ENCODE measurements at regions not wholly inside any gene's neighbourhood (a gene's known extent, or its start where the extent isn't known, plus 50 kb on each side); places are given as distances from the start of the nearest gene placed in this dataset.

GRCh38 chr17:12422651-12423050 is 243.0 kb upstream of the MYOCD start:
- DNase-seq (ENCODE audit: low spot score in 2 of 2) (no peak), FAIRE-seq (no peak)

- no peak for FAIRE-seq
Observed at GRCh38 chr17:12423337-12423736, 242.4 kb upstream of the MYOCD start.

DNA sequence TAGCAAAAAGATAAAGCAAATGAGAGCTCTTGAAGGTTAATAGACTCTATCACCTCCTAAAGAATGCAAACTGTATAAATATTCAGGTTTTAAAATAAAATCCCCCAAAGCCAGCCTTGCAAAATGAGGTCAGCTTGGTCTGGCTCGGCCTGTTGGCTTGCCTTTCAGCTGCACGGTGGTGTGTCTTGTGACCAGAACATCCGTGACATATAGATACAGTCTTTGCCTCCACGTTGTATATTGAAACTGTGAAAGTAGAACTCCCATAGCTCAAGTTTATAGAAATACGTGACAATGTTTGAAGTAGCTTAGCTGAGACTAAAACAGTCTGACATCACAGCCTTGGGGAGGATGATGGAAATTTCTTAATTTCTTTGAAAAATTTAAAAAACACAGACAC is 236.6 kb upstream of the MYOCD start:
- FAIRE-seq = no peak
- DNase-seq (ENCODE audit: low spot score in 2 of 2) = no peak

More at GRCh38 chr17:12423337-12423736, 242.4 kb upstream of the MYOCD start:
- DNase-seq (ENCODE audit: low spot score in 2 of 2) = no peak

DNA sequence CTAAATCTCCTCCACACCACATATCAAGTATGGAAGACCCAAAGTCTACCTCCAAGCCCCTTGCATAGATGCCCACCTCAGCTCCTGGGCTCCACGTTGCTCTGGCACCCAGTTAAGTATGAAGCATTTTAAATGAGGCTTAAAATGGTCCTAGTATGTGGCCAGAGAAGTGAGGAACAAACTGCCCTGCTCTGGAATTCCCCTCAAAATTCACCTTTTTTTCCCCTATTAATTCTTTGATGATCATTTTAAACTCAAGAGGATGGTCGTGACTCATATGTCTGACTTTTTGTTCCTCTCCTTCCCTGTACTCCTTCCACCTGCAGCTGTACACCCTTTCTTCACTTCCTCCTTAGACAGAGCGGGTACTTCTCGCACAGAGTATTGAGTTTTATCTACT is 234.5 kb upstream of the MYOCD start:
- FAIRE-seq = no peak

GRCh38 chr17:12438212-12438611 is 227.5 kb upstream of the MYOCD start:
- no peak for DNase-seq (ENCODE audit: low spot score in 2 of 2)
- no peak for FAIRE-seq

More for the DNA sequence above, 234.5 kb upstream of the MYOCD start:
- DNase-seq (ENCODE audit: low spot score in 2 of 2) = no peak

GRCh38 chr17:12438813-12439586 is 226.7 kb upstream of the MYOCD start:
- DNase-seq (ENCODE audit: low spot score in 2 of 2) (no peak), FAIRE-seq (no peak)

GRCh38 chr17:12445331-12445730 is 220.4 kb upstream of the MYOCD start:
- DNase-seq (ENCODE audit: low spot score in 2 of 2) = no peak
- FAIRE-seq = no peak

DNA sequence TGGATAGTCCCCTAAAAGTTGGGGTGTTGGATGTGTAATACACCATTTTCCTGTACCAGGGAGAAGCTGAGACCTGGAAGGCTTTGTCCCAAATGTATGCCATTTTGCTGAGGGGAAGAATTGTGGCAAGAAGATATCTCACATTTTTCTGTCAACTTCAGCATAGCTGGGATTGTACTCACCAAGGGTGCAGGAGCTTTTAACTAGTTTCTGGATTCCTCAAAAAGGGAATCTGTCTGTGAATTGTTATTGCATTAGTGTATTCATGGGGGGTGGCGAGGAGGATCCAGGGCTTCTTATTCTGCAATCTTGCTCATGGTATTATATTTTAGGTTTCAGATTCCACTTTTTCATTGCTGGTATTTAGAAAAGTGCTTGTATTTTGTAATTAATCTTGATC is 208.2 kb upstream of the MYOCD start:
- no peak for FAIRE-seq
- no peak for DNase-seq (ENCODE audit: low spot score in 2 of 2)

DNA sequence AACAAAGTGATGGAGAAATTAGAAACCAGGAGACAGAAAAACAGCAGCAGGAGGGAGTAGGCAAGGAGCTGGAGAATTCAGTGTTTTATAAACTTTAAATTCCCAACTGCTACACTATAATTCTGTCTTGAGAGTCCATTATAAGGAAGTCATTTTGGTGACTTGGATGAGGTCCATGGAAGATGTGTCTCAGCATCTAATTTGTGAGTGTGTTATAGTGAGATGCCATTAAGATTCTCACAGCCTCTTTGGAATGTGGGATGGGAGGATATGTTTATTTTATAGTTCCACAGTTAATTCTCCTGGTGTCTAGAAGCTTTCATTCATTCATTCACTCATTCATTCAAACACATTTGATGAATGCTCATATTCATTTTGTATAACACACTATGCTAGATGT is 206.0 kb upstream of the MYOCD start:
- FAIRE-seq (no peak), DNase-seq (ENCODE audit: low spot score in 2 of 2) (no peak)

- FAIRE-seq = no peak
- no peak for DNase-seq (ENCODE audit: low spot score in 2 of 2)
Observed at GRCh38 chr17:12463102-12463501, 202.6 kb upstream of the MYOCD start.

- FAIRE-seq (no peak), DNase-seq (ENCODE audit: low spot score in 2 of 2) (no peak)
Observed at GRCh38 chr17:12472252-12473173, 193.2 kb upstream of the MYOCD start.

DNA sequence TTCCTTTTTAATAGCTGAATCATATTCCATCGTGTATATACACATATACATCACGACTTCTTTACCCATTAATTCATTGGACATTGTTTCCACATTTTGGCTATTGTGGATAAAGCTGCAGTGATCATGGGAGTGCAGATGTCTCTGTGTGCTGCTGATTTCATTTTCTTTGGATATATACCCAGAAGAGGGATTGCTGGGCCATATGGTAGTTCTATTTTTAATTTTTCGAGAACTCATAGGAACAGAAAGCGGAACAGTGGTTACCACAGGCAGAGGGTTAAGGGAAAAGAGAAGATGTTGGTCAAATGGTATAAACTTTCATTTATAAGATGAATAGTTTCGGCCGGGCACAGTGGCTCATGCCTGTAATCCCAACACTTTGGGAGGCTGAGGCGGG is 187.4 kb upstream of the MYOCD start:
- FAIRE-seq = no peak

GRCh38 chr17:12485361-12485906 is 180.3 kb upstream of the MYOCD start:
- no peak for DNase-seq (ENCODE audit: low spot score in 2 of 2)

More for the DNA sequence above, 187.4 kb upstream of the MYOCD start:
- no peak for DNase-seq (ENCODE audit: low spot score in 2 of 2)

GRCh38 chr17:12489325-12489724 is 176.4 kb upstream of the MYOCD start:
- DNase-seq (ENCODE audit: low spot score in 2 of 2) (no peak), FAIRE-seq (no peak)

More at GRCh38 chr17:12485361-12485906, 180.3 kb upstream of the MYOCD start:
- FAIRE-seq = no peak

GRCh38 chr17:12492450-12492849 is 173.2 kb upstream of the MYOCD start:
- FAIRE-seq (no peak), DNase-seq (ENCODE audit: low spot score in 2 of 2) (no peak)

GRCh38 chr17:12505866-12506265 is 159.8 kb upstream of the MYOCD start:
- no peak for FAIRE-seq
- DNase-seq (ENCODE audit: low spot score in 2 of 2) = no peak

GRCh38 chr17:12507026-12507595 is 158.6 kb upstream of the MYOCD start:
- DNase-seq (ENCODE audit: low spot score in 2 of 2) (no peak), FAIRE-seq (no peak)

DNA sequence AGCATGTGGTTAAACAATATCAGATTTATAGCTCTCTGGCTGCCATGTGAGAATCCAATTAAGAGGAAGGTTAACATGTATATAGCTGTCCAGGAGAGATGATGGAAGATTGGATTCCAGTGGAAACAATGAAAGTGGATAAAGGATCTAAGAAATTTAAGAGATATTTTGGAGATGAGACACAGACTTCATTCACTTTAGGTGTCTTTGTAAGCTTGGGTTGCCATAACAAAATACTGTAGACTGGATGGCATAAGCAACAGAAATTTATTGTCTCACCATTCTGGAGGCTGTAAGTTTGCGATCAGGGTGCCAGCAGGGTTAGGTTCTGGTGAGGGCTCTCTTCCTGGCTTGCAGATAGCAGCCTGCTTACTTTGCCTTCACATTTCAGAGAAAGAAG is 155.9 kb upstream of the MYOCD start:
- FAIRE-seq (no peak), DNase-seq (ENCODE audit: low spot score in 2 of 2) (no peak)

DNA sequence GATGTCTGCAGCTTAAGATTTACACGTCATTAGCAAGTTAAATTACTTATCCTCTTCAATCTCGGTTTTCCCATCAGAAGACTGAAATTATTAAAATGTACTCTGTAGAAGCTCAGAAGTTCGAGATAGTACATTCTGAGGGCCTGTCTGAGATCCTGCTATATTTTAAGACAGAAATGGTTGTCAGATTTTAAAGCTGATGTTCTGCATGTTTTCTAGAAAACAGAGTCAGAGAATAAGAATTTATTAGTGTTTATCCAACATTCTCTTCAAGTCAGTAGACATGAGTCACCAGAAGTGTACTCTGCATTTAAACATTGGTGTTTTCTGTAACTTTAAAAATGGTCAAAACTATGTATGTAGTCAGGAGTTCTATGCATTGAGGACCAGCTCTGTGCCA is 155.2 kb upstream of the MYOCD start:
- no peak for DNase-seq (ENCODE audit: low spot score in 2 of 2)
- FAIRE-seq = no peak

DNA sequence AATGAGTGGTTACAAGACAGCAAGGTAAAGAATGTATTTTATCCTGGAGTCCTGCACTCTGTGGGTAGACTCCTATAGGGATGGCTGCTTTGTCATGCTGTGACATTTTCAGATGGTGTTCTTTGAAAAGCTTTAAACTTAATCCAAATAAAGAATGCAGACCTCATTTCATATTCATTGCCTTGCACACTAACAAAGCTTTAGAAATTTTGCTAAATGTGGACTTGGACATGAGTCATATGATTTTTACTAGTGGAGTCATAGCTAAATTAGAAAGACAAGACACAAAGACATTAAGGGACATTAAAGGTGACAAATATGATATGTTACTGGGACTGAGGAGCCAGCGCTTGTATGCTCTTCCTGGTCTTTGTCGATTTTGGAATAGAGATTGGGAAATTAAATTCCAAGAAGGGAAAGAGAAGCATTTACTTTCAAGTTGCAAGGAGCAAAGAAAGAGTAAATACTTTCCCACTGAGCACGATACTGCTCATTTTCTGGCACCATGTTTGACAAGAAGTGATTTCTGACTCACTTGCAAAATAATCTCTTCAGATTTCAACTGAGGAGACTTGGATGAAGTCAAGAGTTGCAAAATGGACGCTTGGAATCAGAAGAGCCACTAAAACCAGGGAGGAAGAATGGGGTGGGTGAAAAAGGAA is 152.9 kb upstream of the MYOCD start:
- FAIRE-seq (no peak), DNase-seq (ENCODE audit: low spot score in 2 of 2) (no peak)

Data from frontal cortex (tissue), 3 donors.